HepG2 (cell line): ENCODE measurements at regions not wholly inside any gene's neighbourhood (a gene's known extent, or its start where the extent isn't known, plus 50 kb on each side); places are given as distances from the start of the nearest gene placed in this dataset.

Experiments
- ATAC-seq: fragments of 200-7000 bp; cut with Tn5 transposase; 3 replicates; pipeline ENCODE4 v1.9.1; 2020; ENCODE audit warnings: mild to moderate bottlenecking, moderate library complexity
- BruUV-seq: library from RNA; stranded (reverse); fragments of 400-500 nt; replicated peaks from 2 replicates; lab custom pipeline; 2021; lab: Mats Ljungman, UMichigan
- CTCF ChIA-PET: fragments of 300-600 bp; formaldehyde crosslinking; extraction: SDS; loops from one replicate; lab custom pipeline; 2021; ENCODE audit warnings: low total read pairs, inconsistent platforms, low intra/inter-chr PET ratio; lab: Yijun Ruan, JAX
- POLR2A ChIA-PET: fragments of 350-600 bp; sonication (Branson Sonifier 250); formaldehyde crosslinking; loops from one replicate; lab custom pipeline; 2020; ENCODE audit warnings: antibody characterized with exemption, inconsistent platforms; lab: Yijun Ruan, JAX
- DNase-seq: peaks from one replicate; pipeline ENCODE4 v3.0.0-alpha.2; 2015; ENCODE audit warnings: low spot score
- FAIRE-seq: peaks from 3 replicates; lab custom pipeline; 2011; peaks lifted over from hg19 to GRCh38; lab: Jason Lieb, UNC
- H2AFZ ChIP-seq: one replicate; pipeline ENCODE4 v1.6.1; 2011; ENCODE audit warnings: low read length, inconsistent platforms
- H3K27ac ChIP-seq: fragments of 300-600 bp; 3 replicates; pipeline ENCODE4 v1.8.0; 2011; ENCODE audit warnings: mixed run types, mild to moderate bottlenecking, mixed read lengths, low read length, inconsistent platforms; ENCODE audit not compliant: insufficient read depth; ENCODE audit errors: extremely low read length
- H3K27me3 ChIP-seq, 2 experiments: fragments of 200-600 bp in 1 of 2; 2 replicates in 1 of 2; 3 replicates in 1 of 2; pipeline versions ENCODE4 v1.6.0 to v1.8.0; 2011; ENCODE audit warnings: low read length in 2 of 2, mild to moderate bottlenecking in 2 of 2, moderate library complexity in 2 of 2, inconsistent platforms in 1 of 2; ENCODE audit not compliant: insufficient read depth in 2 of 2, control insufficient read depth in 1 of 2
- H3K36me3 ChIP-seq, 2 experiments: fragments of 200-600 bp in 1 of 2; replicated peaks in 1 of 2; 2 replicates in 1 of 2; 3 replicates in 1 of 2; pipeline versions ENCODE4 v1.5.1 to v1.8.0; 2011; ENCODE audit warnings: low read length in 2 of 2, inconsistent platforms in 1 of 2; ENCODE audit not compliant: insufficient read depth in 2 of 2, control insufficient read depth in 1 of 2
- H3K4me1 ChIP-seq: 2 replicates; pipeline ENCODE4 v1.5.1; 2012; ENCODE audit warnings: low read length, inconsistent platforms; ENCODE audit not compliant: insufficient read depth
- H3K4me2 ChIP-seq: 2 replicates; pipeline ENCODE4 v1.6.0; 2011; ENCODE audit warnings: low read depth, low read length, inconsistent platforms
- H3K4me3 ChIP-seq, 3 experiments: fragments of 200-600 bp in 1 of 3; sonication (generic), shearing (Covaris generic) in 1 of 3; replicated peaks in 1 of 3; 2 replicates each; pipeline ENCODE4 v1.5.1; 2011 to 2016; ENCODE audit warnings: low read length in 3 of 3, inconsistent platforms in 2 of 3, low read depth in 2 of 3, mild to moderate bottlenecking in 2 of 3, control low read depth in 1 of 3, mixed read lengths in 1 of 3; ENCODE audit not compliant: insufficient read depth in 1 of 3
- H3K79me2 ChIP-seq: one replicate; pipeline ENCODE4 v1.6.1; 2011; ENCODE audit warnings: low read length, inconsistent platforms; ENCODE audit not compliant: insufficient read depth
- H3K9ac ChIP-seq: 2 replicates; pipeline ENCODE4 v1.6.0; 2011; ENCODE audit warnings: mild to moderate bottlenecking, low read depth, low read length, inconsistent platforms; ENCODE audit not compliant: insufficient read depth
- H3K9me3 ChIP-seq: 2 replicates; pipeline ENCODE4 v1.5.1; 2012; ENCODE audit warnings: mild to moderate bottlenecking, low read length
- H4K20me1 ChIP-seq: 2 replicates; pipeline ENCODE4 v1.6.0; 2011; ENCODE audit warnings: inconsistent platforms, mild to moderate bottlenecking, low read length, moderate library complexity; ENCODE audit not compliant: insufficient read depth
- AHDC1 ChIP-seq: sonication (generic); formaldehyde crosslinking; IDR thresholded peaks from 2 replicates; pipeline ENCODE4 v1.5.1; 2020; ENCODE audit warnings: mild to moderate bottlenecking, missing genetic modification reagents, borderline replicate concordance
- TCF12 ChIP-seq, 2 experiments: fragments of 450-650 bp in 1 of 2; sonication (generic) in 1 of 2; formaldehyde crosslinking in 1 of 2; IDR thresholded peaks; 2 replicates each; pipeline versions ENCODE4 v1.6.1 to v1.8.0; 2017 to 2022; ENCODE audit warnings: antibody characterized with exemption in 1 of 2, mild to moderate bottlenecking in 1 of 2, missing genetic modification reagents in 1 of 2, moderate library complexity in 1 of 2
- ZNF225 ChIP-seq: sonication (generic); formaldehyde crosslinking; IDR thresholded peaks from 2 replicates; pipeline ENCODE4 v1.4.0; 2020; ENCODE audit warnings: mild to moderate bottlenecking, missing genetic modification reagents
- ZNF557 ChIP-seq: sonication (generic); formaldehyde crosslinking; IDR thresholded peaks from 2 replicates; pipeline ENCODE4 v1.4.0; 2020; ENCODE audit warnings: missing genetic modification reagents
- ZUFSP ChIP-seq: sonication (generic); formaldehyde crosslinking; IDR thresholded peaks from 2 replicates; pipeline ENCODE4 v1.9.0; 2021; ENCODE audit warnings: missing genetic modification reagents, mild to moderate bottlenecking, borderline replicate concordance
- WGBS: methylation state at CpG from one replicate; pipeline ENCODE4 v1.1.6; 2017; ENCODE audit warnings: low lambda C conversion rate; 5-methylcytosine and 5-hydroxymethylcytosine counted together
- in situ Hi-C: cut with HindIII; loops from 2 replicates; pipeline ENCODE4 v1.10.0; 2017; ENCODE audit warnings: low pct_unique_long_range_greater_than_20kb; ENCODE audit not compliant: extremely low pct_ligation_motif_present
- intact Hi-C: fragments of 100-400 bp; cut with micrococcal nuclease; formaldehyde crosslinking; loops from one replicate; pipeline ENCODE4 v1.10.0; 2022; ENCODE audit not compliant: unreplicated experiment
- TF ChIP-seq, protein P1 (sequence below): sonication (generic); formaldehyde crosslinking; IDR thresholded peaks from 2 replicates; pipeline ENCODE4 v1.4.0; 2020; ENCODE audit warnings: missing genetic modification reagents
- TF ChIP-seq, protein P2 (sequence below): sonication (generic); formaldehyde crosslinking; IDR thresholded peaks from 2 replicates; pipeline ENCODE4 v1.9.0; 2021; ENCODE audit warnings: missing genetic modification reagents, borderline replicate concordance

GRCh38 chr6:44697327-44697726 is 309.8 kb downstream of the CDC5L start:
- ChIA-PET CTCF (no interaction called here), POLR2A (no interaction called here)
- Histone ChIP-seq H3K9ac (no peak overlapping the region), H3K27ac (no peak overlapping the region), H4K20me1 (no peaks in the 10 kb centered on the region), H3K4me1 (peaks cover 19% of the 10 kb centered on the region), H3K36me3 (no peaks in the 10 kb centered on the region), H2AFZ (no peak overlapping the region), H3K27me3 (no peaks in the 10 kb centered on the region), H3K4me3 (no peak overlapping the region), H3K79me2 (no peaks in the 10 kb centered on the region), H3K9me3 (no peaks in the 10 kb centered on the region), H3K4me2 (no peak overlapping the region)
- WGBS = 69% methylated on average over 11 of the region's 11 CpGs
- in situ Hi-C loops (no loop called here), intact Hi-C loops (no loop called here)
- DNase-seq (no peak), FAIRE-seq (no peak), ATAC-seq (no peak; the same call in 2 of the 3 replicates)
- BruUV-seq = no TSS peak
- TF ChIP-seq TCF12 (IDR thresholded peaks at IDR 0.05) (no peak), TCF12 (CRISPR knock-in tag; IDR thresholded peaks at IDR 0.05) (no peak)
- TF ChIP-seq, protein P1, sequence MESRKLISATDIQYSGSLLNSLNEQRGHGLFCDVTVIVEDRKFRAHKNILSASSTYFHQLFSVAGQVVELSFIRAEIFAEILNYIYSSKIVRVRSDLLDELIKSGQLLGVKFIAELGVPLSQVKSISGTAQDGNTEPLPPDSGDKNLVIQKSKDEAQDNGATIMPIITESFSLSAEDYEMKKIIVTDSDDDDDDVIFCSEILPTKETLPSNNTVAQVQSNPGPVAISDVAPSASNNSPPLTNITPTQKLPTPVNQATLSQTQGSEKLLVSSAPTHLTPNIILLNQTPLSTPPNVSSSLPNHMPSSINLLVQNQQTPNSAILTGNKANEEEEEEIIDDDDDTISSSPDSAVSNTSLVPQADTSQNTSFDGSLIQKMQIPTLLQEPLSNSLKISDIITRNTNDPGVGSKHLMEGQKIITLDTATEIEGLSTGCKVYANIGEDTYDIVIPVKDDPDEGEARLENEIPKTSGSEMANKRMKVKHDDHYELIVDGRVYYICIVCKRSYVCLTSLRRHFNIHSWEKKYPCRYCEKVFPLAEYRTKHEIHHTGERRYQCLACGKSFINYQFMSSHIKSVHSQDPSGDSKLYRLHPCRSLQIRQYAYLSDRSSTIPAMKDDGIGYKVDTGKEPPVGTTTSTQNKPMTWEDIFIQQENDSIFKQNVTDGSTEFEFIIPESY (CRISPR knock-in tag) = 0 out of 2 replicates have a peak, but pooled peaks have one; percentile 11

GRCh38 chr6:44698602-44699001 is 311.1 kb downstream of the CDC5L start:
- no peaks in the 10 kb centered on the region for H4K20me1 ChIP-seq
- H3K4me1 ChIP-seq = peaks cover 19% of the 10 kb centered on the region
- H3K27ac ChIP-seq = no peak overlapping the region
- intact Hi-C loops = no loop called here
- ATAC-seq (no peak), FAIRE-seq (no peak), DNase-seq (no peak)
- H3K9me3 ChIP-seq = no peaks in the 10 kb centered on the region
- no peak overlapping the region for H2AFZ ChIP-seq
- no peak overlapping the region for H3K9ac ChIP-seq
- no peak overlapping the region for H3K4me2 ChIP-seq
- CTCF ChIA-PET = no interaction called here
- 0% methylated on average over 1 of the region's 1 CpG for WGBS
- H3K4me3 ChIP-seq = no peak overlapping the region
- in situ Hi-C loops = no loop called here
- no TSS peak for BruUV-seq
- H3K79me2 ChIP-seq = no peaks in the 10 kb centered on the region
- POLR2A ChIA-PET = no interaction called here
- no peaks in the 10 kb centered on the region for H3K36me3 ChIP-seq
- H3K27me3 ChIP-seq = no peaks in the 10 kb centered on the region
- TF ChIP-seq ZNF225 (CRISPR knock-in tag) = no peak
- TF ChIP-seq ZUFSP = no peak
- TF ChIP-seq, protein P2, sequence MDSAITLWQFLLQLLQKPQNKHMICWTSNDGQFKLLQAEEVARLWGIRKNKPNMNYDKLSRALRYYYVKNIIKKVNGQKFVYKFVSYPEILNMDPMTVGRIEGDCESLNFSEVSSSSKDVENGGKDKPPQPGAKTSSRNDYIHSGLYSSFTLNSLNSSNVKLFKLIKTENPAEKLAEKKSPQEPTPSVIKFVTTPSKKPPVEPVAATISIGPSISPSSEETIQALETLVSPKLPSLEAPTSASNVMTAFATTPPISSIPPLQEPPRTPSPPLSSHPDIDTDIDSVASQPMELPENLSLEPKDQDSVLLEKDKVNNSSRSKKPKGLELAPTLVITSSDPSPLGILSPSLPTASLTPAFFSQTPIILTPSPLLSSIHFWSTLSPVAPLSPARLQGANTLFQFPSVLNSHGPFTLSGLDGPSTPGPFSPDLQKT = no peak
- TF ChIP-seq ZNF557 (CRISPR knock-in tag) = no peak
- TF ChIP-seq AHDC1 (CRISPR knock-in tag) = no peak
